Gastrocnemius medialis (tissue), 4 donors: ENCODE measurements at regions not wholly inside any gene's neighbourhood (a gene's known extent, or its start where the extent isn't known, plus 50 kb on each side); places are given as distances from the start of the nearest gene placed in this dataset.

ENCODE experiments used
- POLR2A ChIP-seq, 2 donors: fragments of 450-650 bp; IDR thresholded peaks; one replicate each; pipeline ENCODE4 v1.6.1; 2017; ENCODE audit warnings: antibody characterized with exemption in 2 of 2, mild to moderate bottlenecking in 2 of 2, moderate library complexity in 2 of 2
- TF ChIP-seq, protein P1 (sequence below), 5 experiments: fragments of 450-650 bp in 3 of 5; fragments of 200-600 bp in 2 of 5; sonication (generic) in 2 of 5; IDR thresholded peaks in 4 of 5; conservative IDR thresholded peaks in 1 of 5; 1 replicate in 4 of 5; 2 replicates in 1 of 5; pipeline ENCODE4 v1.5.1; 2016 to 2019; ENCODE audit warnings: antibody characterized with exemption in 5 of 5, mild to moderate bottlenecking in 3 of 5, moderate library complexity in 3 of 5

DNA sequence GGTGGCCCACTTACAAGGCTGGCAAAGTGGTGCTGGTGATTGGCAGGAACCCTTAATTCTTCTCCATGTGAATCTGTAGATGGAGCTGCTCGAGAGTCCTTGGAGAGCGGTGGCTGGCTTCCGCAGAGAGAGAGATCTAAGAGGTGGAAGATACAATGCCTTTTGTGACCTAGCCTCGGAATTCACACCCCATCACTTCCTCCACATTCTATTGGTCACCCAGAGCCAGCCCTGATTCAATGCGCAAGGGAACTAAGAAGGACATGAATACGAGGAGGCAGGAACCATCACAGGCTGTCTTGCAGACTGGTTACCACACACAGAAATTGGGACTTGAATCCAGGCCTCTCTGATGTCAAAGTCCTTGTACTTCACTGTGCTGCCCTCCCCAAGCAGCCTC is 128.9 kb upstream of the PROKR2 start:
- TF ChIP-seq, protein P1, sequence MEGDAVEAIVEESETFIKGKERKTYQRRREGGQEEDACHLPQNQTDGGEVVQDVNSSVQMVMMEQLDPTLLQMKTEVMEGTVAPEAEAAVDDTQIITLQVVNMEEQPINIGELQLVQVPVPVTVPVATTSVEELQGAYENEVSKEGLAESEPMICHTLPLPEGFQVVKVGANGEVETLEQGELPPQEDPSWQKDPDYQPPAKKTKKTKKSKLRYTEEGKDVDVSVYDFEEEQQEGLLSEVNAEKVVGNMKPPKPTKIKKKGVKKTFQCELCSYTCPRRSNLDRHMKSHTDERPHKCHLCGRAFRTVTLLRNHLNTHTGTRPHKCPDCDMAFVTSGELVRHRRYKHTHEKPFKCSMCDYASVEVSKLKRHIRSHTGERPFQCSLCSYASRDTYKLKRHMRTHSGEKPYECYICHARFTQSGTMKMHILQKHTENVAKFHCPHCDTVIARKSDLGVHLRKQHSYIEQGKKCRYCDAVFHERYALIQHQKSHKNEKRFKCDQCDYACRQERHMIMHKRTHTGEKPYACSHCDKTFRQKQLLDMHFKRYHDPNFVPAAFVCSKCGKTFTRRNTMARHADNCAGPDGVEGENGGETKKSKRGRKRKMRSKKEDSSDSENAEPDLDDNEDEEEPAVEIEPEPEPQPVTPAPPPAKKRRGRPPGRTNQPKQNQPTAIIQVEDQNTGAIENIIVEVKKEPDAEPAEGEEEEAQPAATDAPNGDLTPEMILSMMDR (IDR thresholded peaks at IDR 0.05 in 4 of 5, conservative IDR thresholded peaks at IDR 0.05 in 1 of 5), result no peak
- no peak for TF ChIP-seq POLR2A (IDR thresholded peaks at IDR 0.05)
